Astrocyte (in vitro differentiated cells and primary cell): ENCODE measurements at regions not wholly inside any gene's neighbourhood (a gene's known extent, or its start where the extent isn't known, plus 50 kb on each side); places are given as distances from the start of the nearest gene placed in this dataset.

Source experiments
- DNase-seq: peaks from one replicate; pipeline ENCODE4 v3.0.0-alpha.2; 2010; ENCODE audit warnings: low read depth
- FAIRE-seq: peaks from 2 replicates; lab custom pipeline; 2011; peaks lifted over from hg19 to GRCh38; lab: Jason Lieb, UNC
- H2AFZ ChIP-seq: 2 replicates; pipeline ENCODE4 v1.6.0; 2012; ENCODE audit warnings: low read depth, low read length, inconsistent platforms
- H3K27ac ChIP-seq: 2 replicates; pipeline ENCODE4 v1.5.1; 2011; ENCODE audit warnings: low read depth, low read length, inconsistent platforms
- H3K27me3 ChIP-seq: 2 replicates; pipeline ENCODE4 v1.6.0; 2011; ENCODE audit warnings: low read length, inconsistent platforms; ENCODE audit not compliant: insufficient read depth
- H3K36me3 ChIP-seq: 2 replicates; pipeline ENCODE4 v1.5.1; 2011; ENCODE audit warnings: low read length, inconsistent platforms; ENCODE audit not compliant: insufficient read depth
- H3K4me1 ChIP-seq: 2 replicates; pipeline ENCODE4 v1.5.1; 2011; ENCODE audit warnings: low read length, inconsistent platforms; ENCODE audit not compliant: insufficient read depth
- H3K4me2 ChIP-seq: 2 replicates; pipeline ENCODE4 v1.6.0; 2012; ENCODE audit warnings: low read length, inconsistent platforms
- H3K4me3 ChIP-seq: 2 replicates; pipeline ENCODE4 v1.5.1; 2011; ENCODE audit warnings: low read depth, mild to moderate bottlenecking, low read length, inconsistent platforms; ENCODE audit not compliant: insufficient read depth
- H3K79me2 ChIP-seq: 2 replicates; pipeline ENCODE4 v1.6.0; 2012; ENCODE audit warnings: mild to moderate bottlenecking, low read length, inconsistent platforms; ENCODE audit not compliant: insufficient read depth
- H3K9ac ChIP-seq: 2 replicates; pipeline ENCODE4 v1.6.0; 2012; ENCODE audit warnings: mild to moderate bottlenecking, low read length, inconsistent platforms
- H3K9me3 ChIP-seq: 2 replicates; pipeline ENCODE4 v1.5.1; 2012; ENCODE audit warnings: low read depth, mild to moderate bottlenecking, low read length, inconsistent platforms; ENCODE audit not compliant: insufficient read depth
- H4K20me1 ChIP-seq: 2 replicates; pipeline ENCODE4 v1.6.0; 2012; ENCODE audit warnings: low read length, inconsistent platforms; ENCODE audit not compliant: insufficient read depth
- H3K27ac Mint-ChIP-seq: one replicate; pipeline ENCODE4 v1.8.0; 2021; ENCODE audit warnings: mild to moderate bottlenecking, mixed read lengths; ENCODE audit not compliant: unreplicated experiment
- H3K27me3 Mint-ChIP-seq: one replicate; pipeline ENCODE4 v1.8.0; 2021; ENCODE audit warnings: low read depth, mixed read lengths; ENCODE audit not compliant: unreplicated experiment
- H3K36me3 Mint-ChIP-seq: one replicate; pipeline ENCODE4 v1.8.0; 2021; ENCODE audit warnings: low read depth, mixed read lengths; ENCODE audit not compliant: unreplicated experiment
- H3K4me1 Mint-ChIP-seq: one replicate; pipeline ENCODE4 v1.8.0; 2021; ENCODE audit warnings: low read depth, mixed read lengths; ENCODE audit not compliant: unreplicated experiment
- H3K4me3 Mint-ChIP-seq: one replicate; pipeline ENCODE4 v1.8.0; 2021; ENCODE audit warnings: mild to moderate bottlenecking, moderate library complexity, mixed read lengths; ENCODE audit not compliant: unreplicated experiment
- H3K9me3 Mint-ChIP-seq: one replicate; pipeline ENCODE4 v1.8.0; 2021; ENCODE audit warnings: mild to moderate bottlenecking, mixed read lengths; ENCODE audit not compliant: unreplicated experiment
- EZH2 ChIP-seq: IDR thresholded peaks from 2 replicates; pipeline ENCODE4 v1.6.1; 2012; ENCODE audit warnings: mild to moderate bottlenecking, low read length, inconsistent platforms; ENCODE audit not compliant: insufficient read depth
- TF ChIP-seq, protein P1 (sequence below): IDR thresholded peaks from 2 replicates; pipeline ENCODE4 v1.5.1; 2011; ENCODE audit warnings: low read depth, mild to moderate bottlenecking, inconsistent platforms, low read length, moderate library complexity; ENCODE audit not compliant: insufficient read depth

DNA sequence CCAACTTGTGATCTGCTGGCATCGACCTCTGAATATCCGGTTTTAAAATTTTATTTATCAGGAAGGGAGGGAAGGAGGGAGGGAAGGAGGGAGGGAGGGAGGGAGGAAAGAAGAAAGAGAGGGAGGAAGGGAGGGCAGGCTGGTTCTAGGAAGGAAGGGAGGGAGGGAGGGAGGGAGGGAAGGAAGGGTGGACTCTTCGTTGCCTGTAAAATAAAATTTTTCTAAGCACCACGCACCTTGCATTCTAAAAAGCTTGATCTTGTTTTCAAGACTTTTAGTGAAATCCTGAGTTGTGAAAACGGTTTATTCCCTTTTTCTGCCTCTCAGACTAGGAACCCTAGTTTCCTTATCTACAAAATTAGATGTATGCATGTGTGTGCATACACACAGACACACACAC lies 101.7 kb upstream of the RAP2B start:
- Histone ChIP-seq H3K4me3 (no peak overlapping the region), H4K20me1 (no peaks in the 10 kb centered on the region), H3K27me3 (no peaks in the 10 kb centered on the region), H3K27ac (no peak overlapping the region), H3K4me2 (no peak overlapping the region), H3K9me3 (no peaks in the 10 kb centered on the region), H2AFZ (no peak overlapping the region), H3K9ac (no peak overlapping the region), H3K36me3 (no peaks in the 10 kb centered on the region), H3K79me2 (no peaks in the 10 kb centered on the region), H3K4me1 (peaks cover 7% of the 10 kb centered on the region)
- DNase-seq (no peak), FAIRE-seq (no peak)
- no peak overlapping the region for H3K4me3 Mint-ChIP-seq
- H3K36me3 Mint-ChIP-seq = no peaks in the 10 kb centered on the region
- no peak overlapping the region for H3K27ac Mint-ChIP-seq
- H3K9me3 Mint-ChIP-seq = no peaks in the 10 kb centered on the region
- peaks cover 6% of the 10 kb centered on the region for H3K4me1 Mint-ChIP-seq
- H3K27me3 Mint-ChIP-seq = no peaks in the 10 kb centered on the region
- TF ChIP-seq EZH2 = no peak
- TF ChIP-seq, protein P1, sequence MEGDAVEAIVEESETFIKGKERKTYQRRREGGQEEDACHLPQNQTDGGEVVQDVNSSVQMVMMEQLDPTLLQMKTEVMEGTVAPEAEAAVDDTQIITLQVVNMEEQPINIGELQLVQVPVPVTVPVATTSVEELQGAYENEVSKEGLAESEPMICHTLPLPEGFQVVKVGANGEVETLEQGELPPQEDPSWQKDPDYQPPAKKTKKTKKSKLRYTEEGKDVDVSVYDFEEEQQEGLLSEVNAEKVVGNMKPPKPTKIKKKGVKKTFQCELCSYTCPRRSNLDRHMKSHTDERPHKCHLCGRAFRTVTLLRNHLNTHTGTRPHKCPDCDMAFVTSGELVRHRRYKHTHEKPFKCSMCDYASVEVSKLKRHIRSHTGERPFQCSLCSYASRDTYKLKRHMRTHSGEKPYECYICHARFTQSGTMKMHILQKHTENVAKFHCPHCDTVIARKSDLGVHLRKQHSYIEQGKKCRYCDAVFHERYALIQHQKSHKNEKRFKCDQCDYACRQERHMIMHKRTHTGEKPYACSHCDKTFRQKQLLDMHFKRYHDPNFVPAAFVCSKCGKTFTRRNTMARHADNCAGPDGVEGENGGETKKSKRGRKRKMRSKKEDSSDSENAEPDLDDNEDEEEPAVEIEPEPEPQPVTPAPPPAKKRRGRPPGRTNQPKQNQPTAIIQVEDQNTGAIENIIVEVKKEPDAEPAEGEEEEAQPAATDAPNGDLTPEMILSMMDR = no peak

DNA sequence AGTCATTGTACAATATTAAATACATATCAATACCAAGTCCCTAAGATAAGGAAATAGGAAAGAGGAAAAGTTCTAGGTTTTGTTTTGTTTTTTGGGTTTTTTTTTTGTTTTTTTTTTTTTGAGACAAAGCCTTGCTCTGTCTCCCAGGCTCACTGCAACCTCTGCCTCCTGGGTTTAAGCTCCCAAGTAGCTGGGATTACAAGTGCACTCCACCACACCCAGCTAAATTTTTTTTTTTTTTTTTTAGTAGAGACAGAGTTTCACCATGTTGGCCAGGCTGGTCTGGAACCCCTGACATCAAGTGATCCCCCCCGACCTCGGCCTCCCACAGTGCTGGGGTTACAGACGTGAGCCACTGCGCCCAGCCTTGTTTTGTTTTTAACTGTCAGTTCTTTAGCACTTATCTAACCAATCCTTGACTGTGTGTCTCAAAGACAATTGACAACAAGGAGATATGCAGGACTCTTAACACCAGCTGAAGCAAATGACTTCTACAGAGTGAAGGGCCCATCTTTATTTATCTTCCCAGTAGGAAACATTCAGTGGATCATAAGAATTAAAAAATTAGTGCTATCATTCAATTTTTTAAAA lies 100.0 kb upstream of the RAP2B start:
- no peak for FAIRE-seq

DNA sequence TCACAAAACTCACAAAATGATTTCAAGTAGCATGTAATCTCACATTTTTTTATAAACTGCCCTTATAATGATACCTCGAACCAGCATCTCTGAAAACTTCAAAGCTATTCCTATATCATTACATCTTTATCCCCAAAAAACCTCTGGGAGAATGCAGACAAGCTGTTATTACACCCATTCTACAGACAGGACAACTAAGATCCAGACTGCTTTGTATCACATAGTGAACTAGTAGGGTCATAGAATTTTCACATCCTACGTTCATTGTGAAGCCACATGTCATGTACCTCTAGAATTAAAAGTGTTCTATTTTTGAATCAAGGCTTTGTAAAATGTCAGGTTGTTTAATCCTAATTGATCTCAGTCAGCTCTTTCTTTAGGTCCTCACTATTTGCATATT lies 98.7 kb upstream of the RAP2B start:
- FAIRE-seq (no peak), DNase-seq (no peak)
- Histone ChIP-seq H3K79me2 (no peaks in the 10 kb centered on the region), H2AFZ (no peak overlapping the region), H4K20me1 (no peaks in the 10 kb centered on the region), H3K9me3 (no peaks in the 10 kb centered on the region), H3K4me1 (peaks cover 3% of the 10 kb centered on the region), H3K27me3 (no peaks in the 10 kb centered on the region), H3K4me2 (no peak overlapping the region), H3K4me3 (no peak overlapping the region), H3K36me3 (no peaks in the 10 kb centered on the region), H3K9ac (no peak overlapping the region), H3K27ac (no peak overlapping the region)
- Mint-ChIP-seq H3K27ac (no peak overlapping the region), H3K36me3 (no peaks in the 10 kb centered on the region), H3K27me3 (no peaks in the 10 kb centered on the region), H3K4me3 (no peak overlapping the region), H3K9me3 (no peaks in the 10 kb centered on the region), H3K4me1 (peaks cover 5% of the 10 kb centered on the region)
- TF ChIP-seq, protein P1 = no peak
- no peak for TF ChIP-seq EZH2

More for the DNA sequence above, 100.0 kb upstream of the RAP2B start:
- Mint-ChIP-seq H3K9me3 (no peaks in the 10 kb centered on the region), H3K36me3 (no peaks in the 10 kb centered on the region), H3K4me3 (no peak overlapping the region), H3K27me3 (no peaks in the 10 kb centered on the region), H3K4me1 (peaks cover 4% of the 10 kb centered on the region), H3K27ac (no peak overlapping the region)
- Histone ChIP-seq H3K27me3 (no peaks in the 10 kb centered on the region), H3K4me1 (peaks cover 7% of the 10 kb centered on the region), H4K20me1 (no peaks in the 10 kb centered on the region), H3K27ac (no peak overlapping the region), H3K4me2 (no peak overlapping the region), H3K36me3 (no peaks in the 10 kb centered on the region), H3K4me3 (no peak overlapping the region), H3K9ac (no peak overlapping the region), H3K9me3 (no peaks in the 10 kb centered on the region), H2AFZ (no peak overlapping the region), H3K79me2 (no peaks in the 10 kb centered on the region)
- DNase-seq = no peak
- TF ChIP-seq EZH2 = no peak
- TF ChIP-seq, protein P1 = no peak
